ENCODE measurements at regions not wholly inside any gene's neighbourhood (a gene's known extent, or its start where the extent isn't known, plus 50 kb on each side); places are given as distances from the start of the nearest gene placed in this dataset.

GRCh38 chr5:53827211-53827651 is 266.8 kb downstream of the NDUFS4 start:
- ATAC-seq, result no peak
- H3K27me3 ChIP-seq (ENCODE audit: control insufficient read depth in 2 of 2, insufficient read depth in 2 of 2, low read length in 2 of 2), result peaks cover 9 to 12% of the 10 kb centered on the region in 2 experiments; a peak in 2 of 5 replicates
- DNase-seq (ENCODE audit: extremely low read depth in 1 of 4, low spot score in 3 of 4), result no peak
- no peaks in the 10 kb centered on the region for H4K20me1 ChIP-seq (replicated peaks; ENCODE audit: control insufficient read depth, insufficient read depth, low read length)
- no TSS peak for BruUV-seq (replicated peaks)
- no peaks in the 10 kb centered on the region for H3K4me1 ChIP-seq (replicated peaks in 1 of 2; ENCODE audit: control insufficient read depth in 2 of 2, insufficient read depth in 2 of 2, low read length in 2 of 2)
- H3K4me3 ChIP-seq, result no peak overlapping the region
- H3K27ac ChIP-seq (ENCODE audit: extremely low read depth, low read depth, low read length), result no peak overlapping the region
- no peak overlapping the region for H2AFZ ChIP-seq (ENCODE audit: low read depth, low read length)
- TF ChIP-seq GTF2B (IDR thresholded peaks at IDR 0.05; ENCODE audit: extremely low read depth, insufficient read length), result no peak
- TF ChIP-seq ARID3A (IDR thresholded peaks at IDR 0.05; ENCODE audit: borderline replicate concordance, low read depth, low read length), result no peak
- no peak for TF ChIP-seq RBM14 (IDR thresholded peaks at IDR 0.05; ENCODE audit: borderline replicate concordance, insufficient read depth, low read depth, low read length)
- no peak for TF ChIP-seq SAP30 (IDR thresholded peaks at IDR 0.05; ENCODE audit: borderline replicate concordance, insufficient read depth, low read depth, low read length, poor library complexity, severe bottlenecking)
- no peak for FAIRE-seq
- no peaks in the 10 kb centered on the region for H3K9me3 ChIP-seq (replicated peaks; ENCODE audit: control insufficient read depth, insufficient read depth, low read depth, low read length)
- in situ Hi-C loops (cut with MboI) (no loop called here), intact Hi-C loops (cut with micrococcal nuclease) (no loop called here)
- WGBS (ENCODE audit: insufficient coverage, low coverage, missing lambda C conversion rate), result 4% methylated on average over 4 of the region's 4 CpGs
- ChIA-PET POLR2A (interaction anchor here (1.0 kb wide), 1 partner anchor 12 kb away, joined by 5 read pairs; no protein-coding TSS in a partner anchor), CTCF (ENCODE audit: low intra/inter-chr PET ratio) (no interaction called here)
- H3K79me2 ChIP-seq (ENCODE audit: control insufficient read depth, insufficient read depth, low read length), result no peaks in the 10 kb centered on the region
- H3K36me3 ChIP-seq (ENCODE audit: control insufficient read depth, insufficient read depth, low read length), result no peaks in the 10 kb centered on the region
- H3K4me2 ChIP-seq (ENCODE audit: insufficient read depth, low read length), result no peak overlapping the region
- no peaks in the 10 kb centered on the region for H3K9me1 ChIP-seq (ENCODE audit: control insufficient read depth, insufficient read depth, low read length)
- no peak overlapping the region for H3K9ac ChIP-seq (ENCODE audit: insufficient read depth in 1 of 2, low read depth in 2 of 2, low read length in 2 of 2)

Measured in K562 (cell line).